Large intestine (tissue), 3 donors: ENCODE measurements at regions not wholly inside any gene's neighbourhood (a gene's known extent, or its start where the extent isn't known, plus 50 kb on each side); places are given as distances from the start of the nearest gene placed in this dataset.

Source experiments
- DNase-seq, 2 donors: peaks; one replicate each; pipeline versions ENCODE4 v3.0.0 to v3.0.0-alpha.2; 2013
- H3K27ac ChIP-seq: one replicate; pipeline ENCODE4 v1.5.1; 2013; ENCODE audit warnings: low read length
- H3K27me3 ChIP-seq: 2 replicates; pipeline ENCODE4 v1.6.1; 2013; ENCODE audit warnings: low read length; ENCODE audit not compliant: control insufficient read depth, insufficient read depth
- H3K36me3 ChIP-seq: 2 replicates; pipeline ENCODE4 v1.6.1; 2013; ENCODE audit warnings: low read length; ENCODE audit not compliant: control insufficient read depth, insufficient read depth
- H3K4me1 ChIP-seq: one replicate; pipeline ENCODE4 v1.6.1; 2013; ENCODE audit warnings: low read length; ENCODE audit not compliant: control insufficient read depth, insufficient read depth
- H3K4me3 ChIP-seq: one replicate; pipeline ENCODE4 v1.5.1; 2013; ENCODE audit warnings: low read length
- H3K9me3 ChIP-seq: one replicate; pipeline ENCODE4 v1.6.1; 2013; ENCODE audit warnings: mild to moderate bottlenecking, low read depth, low read length, moderate library complexity; ENCODE audit not compliant: control insufficient read depth
- WGBS: methylation state at CpG from one replicate; pipeline ENCODE4 v1.1.5; 2013; ENCODE audit warnings: low lambda C conversion rate; ENCODE audit not compliant: insufficient coverage; 5-methylcytosine and 5-hydroxymethylcytosine counted together

GRCh38 chr13:78768950-78769349 lies 110.0 kb upstream of the OBI1 start:
- no peak for DNase-seq
- Histone ChIP-seq H3K9me3 (no peaks in the 10 kb centered on the region), H3K27ac (no peak overlapping the region), H3K36me3 (no peaks in the 10 kb centered on the region), H3K4me1 (no peaks in the 10 kb centered on the region), H3K4me3 (no peak overlapping the region), H3K27me3 (no peaks in the 10 kb centered on the region)
- no CpG with 5 or more reads among the region's 1 CpG for WGBS

GRCh38 chr13:78764665-78765064 lies 105.7 kb upstream of the OBI1 start:
- no CpG with 5 or more reads among the region's 9 CpGs for WGBS
- no peak overlapping the region for H3K4me3 ChIP-seq
- H3K27me3 ChIP-seq, result no peaks in the 10 kb centered on the region

GRCh38 chr13:78762825-78763224 lies 103.9 kb upstream of the OBI1 start:
- Histone ChIP-seq H3K4me3 (no peak overlapping the region), H3K27me3 (no peaks in the 10 kb centered on the region), H3K27ac (no peak overlapping the region), H3K36me3 (no peaks in the 10 kb centered on the region), H3K9me3 (no peaks in the 10 kb centered on the region), H3K4me1 (no peaks in the 10 kb centered on the region)
- WGBS, result no CpG with 5 or more reads among the region's 2 CpGs
- DNase-seq, result no peak

More at GRCh38 chr13:78764665-78765064, 105.7 kb upstream of the OBI1 start:
- H3K9me3 ChIP-seq, result no peaks in the 10 kb centered on the region
- H3K27ac ChIP-seq, result no peak overlapping the region
- H3K4me1 ChIP-seq, result no peaks in the 10 kb centered on the region
- H3K36me3 ChIP-seq, result no peaks in the 10 kb centered on the region
- DNase-seq, result no peak

- no CpG with 5 or more reads among the region's 5 CpGs for WGBS
These were observed 100.7 kb upstream of the OBI1 start for GRCh38 chr13:78759704-78760103.

GRCh38 chr13:78758549-78758948 lies 99.6 kb upstream of the OBI1 start:
- 100% methylated on average over 1 of the region's 4 CpGs for WGBS
- no peaks in the 10 kb centered on the region for H3K27me3 ChIP-seq
- no peaks in the 10 kb centered on the region for H3K4me1 ChIP-seq
- H3K9me3 ChIP-seq, result no peaks in the 10 kb centered on the region
- no peak overlapping the region for H3K27ac ChIP-seq
- H3K4me3 ChIP-seq, result no peak overlapping the region
- DNase-seq, result no peak
- H3K36me3 ChIP-seq, result no peaks in the 10 kb centered on the region

More at GRCh38 chr13:78759704-78760103, 100.7 kb upstream of the OBI1 start:
- no peaks in the 10 kb centered on the region for H3K9me3 ChIP-seq
- H3K27me3 ChIP-seq, result no peaks in the 10 kb centered on the region
- no peak overlapping the region for H3K27ac ChIP-seq
- no peaks in the 10 kb centered on the region for H3K4me1 ChIP-seq
- H3K36me3 ChIP-seq, result no peaks in the 10 kb centered on the region
- no peak overlapping the region for H3K4me3 ChIP-seq
- DNase-seq, result no peak

- Histone ChIP-seq H3K27me3 (no peaks in the 10 kb centered on the region), H3K4me1 (no peaks in the 10 kb centered on the region), H3K9me3 (no peaks in the 10 kb centered on the region), H3K4me3 (no peak overlapping the region), H3K36me3 (no peaks in the 10 kb centered on the region), H3K27ac (no peak overlapping the region)
- DNase-seq, result no peak
- WGBS, result no CpG with 5 or more reads among the region's 1 CpG
These were observed 94.5 kb upstream of the OBI1 start for GRCh38 chr13:78753435-78753834.

GRCh38 chr13:78750735-78751134 lies 91.8 kb upstream of the OBI1 start:
- no peak for DNase-seq
- Histone ChIP-seq H3K4me3 (no peak overlapping the region), H3K9me3 (no peaks in the 10 kb centered on the region), H3K4me1 (no peaks in the 10 kb centered on the region), H3K27me3 (no peaks in the 10 kb centered on the region), H3K27ac (no peak overlapping the region), H3K36me3 (no peaks in the 10 kb centered on the region)
- WGBS, result no CpG with 5 or more reads among the region's 2 CpGs

GRCh38 chr13:78743973-78744372 lies 85.0 kb upstream of the OBI1 start:
- no peak overlapping the region for H3K4me3 ChIP-seq
- H3K36me3 ChIP-seq, result no peaks in the 10 kb centered on the region
- no peak for DNase-seq
- H3K4me1 ChIP-seq, result no peaks in the 10 kb centered on the region
- no peak overlapping the region for H3K27ac ChIP-seq
- 100% methylated on average over 1 of the region's 3 CpGs for WGBS
- H3K27me3 ChIP-seq, result peaks cover 2% of the 10 kb centered on the region
- H3K9me3 ChIP-seq, result no peaks in the 10 kb centered on the region

- DNase-seq, result no peak
- Histone ChIP-seq H3K4me1 (no peaks in the 10 kb centered on the region), H3K4me3 (no peak overlapping the region), H3K36me3 (no peaks in the 10 kb centered on the region), H3K27ac (no peak overlapping the region), H3K9me3 (no peaks in the 10 kb centered on the region), H3K27me3 (peaks cover 2% of the 10 kb centered on the region)
- no CpG with 5 or more reads among the region's 5 CpGs for WGBS
These were observed 83.7 kb upstream of the OBI1 start for GRCh38 chr13:78742659-78743058.

- Histone ChIP-seq H3K4me3 (no peak overlapping the region), H3K27ac (no peak overlapping the region), H3K4me1 (no peaks in the 10 kb centered on the region), H3K9me3 (no peaks in the 10 kb centered on the region), H3K27me3 (no peaks in the 10 kb centered on the region), H3K36me3 (no peaks in the 10 kb centered on the region)
- DNase-seq, result no peak
These were observed 77.2 kb upstream of the OBI1 start for GRCh38 chr13:78736142-78736541.

GRCh38 chr13:78732445-78733017 lies 73.6 kb upstream of the OBI1 start:
- Histone ChIP-seq H3K27ac (no peak overlapping the region), H3K4me3 (no peak overlapping the region), H3K4me1 (no peaks in the 10 kb centered on the region), H3K9me3 (no peaks in the 10 kb centered on the region), H3K27me3 (no peaks in the 10 kb centered on the region), H3K36me3 (no peaks in the 10 kb centered on the region)
- no peak for DNase-seq
- 100% methylated on average over 1 of the region's 1 CpG for WGBS
